H1 (cell line): ENCODE measurements at regions not wholly inside any gene's neighbourhood (a gene's known extent, or its start where the extent isn't known, plus 50 kb on each side); places are given as distances from the start of the nearest gene placed in this dataset.
"Not testable (repeated sequence)": the region's sequence is repeated elsewhere in the genome, so short reads cannot be mapped to it uniquely, and the experiment has no call there.

Experiments
- CTCF ChIA-PET: fragments of 300-600 bp; sonication (Branson Sonifier 250); formaldehyde crosslinking; loops from one replicate; lab custom pipeline; 2021; ENCODE audit not compliant: partially characterized antibody; lab: Charles Lee
- POLR2A ChIA-PET: fragments of 300-600 bp; sonication (Branson Sonifier 250); formaldehyde crosslinking; loops from one replicate; lab custom pipeline; 2021; ENCODE audit warnings: inconsistent platforms; ENCODE audit not compliant: partially characterized antibody; lab: Charles Lee
- DNase-seq, 2 experiments: peaks; one replicate each; pipeline versions ENCODE4 v3.0.0 to v3.0.0-alpha.2; 2010 to 2022; ENCODE audit warnings: low spot score in 2 of 2, low read depth in 1 of 2, mixed read lengths in 1 of 2
- FAIRE-seq: peaks from 2 replicates; lab custom pipeline; 2011; peaks lifted over from hg19 to GRCh38; lab: Jason Lieb, UNC
- H2AFZ ChIP-seq: 2 replicates; pipeline ENCODE4 v1.8.1; 2012; ENCODE audit warnings: low read length, inconsistent platforms
- H2AK5ac ChIP-seq: 2 replicates; pipeline ENCODE4 v1.6.1; 2013; ENCODE audit warnings: low read depth, low read length
- H2BK120ac ChIP-seq: replicated peaks from 2 replicates; pipeline ENCODE3; 2013; ENCODE audit warnings: low read depth, low read length, inconsistent platforms
- H2BK12ac ChIP-seq: 2 replicates; pipeline ENCODE4 v1.6.1; 2013; ENCODE audit warnings: low read depth, low read length
- H2BK15ac ChIP-seq: 2 replicates; pipeline ENCODE4 v1.6.1; 2013; ENCODE audit warnings: low read length
- H2BK20ac ChIP-seq: 2 replicates; pipeline ENCODE4 v1.6.1; 2013; ENCODE audit warnings: low read length
- H2BK5ac ChIP-seq: 2 replicates; pipeline ENCODE4 v1.6.1; 2013; ENCODE audit warnings: low read depth, low read length
- H3K14ac ChIP-seq: 2 replicates; pipeline ENCODE4 v1.6.1; 2013; ENCODE audit warnings: inconsistent platforms; ENCODE audit not compliant: insufficient read length
- H3K18ac ChIP-seq: 2 replicates; pipeline ENCODE4 v1.6.1; 2013; ENCODE audit warnings: low read length; ENCODE audit errors: extremely low read depth
- H3K23ac ChIP-seq: 2 replicates; pipeline ENCODE4 v1.6.1; 2013; ENCODE audit warnings: inconsistent platforms; ENCODE audit not compliant: insufficient read length
- H3K23me2 ChIP-seq: 2 replicates; pipeline ENCODE4 v1.6.1; 2013; ENCODE audit warnings: low read depth, low read length
- H3K27ac ChIP-seq: 2 replicates; pipeline ENCODE4 v1.6.1; 2011; ENCODE audit warnings: low read depth, low read length, inconsistent platforms
- H3K27me3 ChIP-seq, 4 experiments: replicated peaks in 1 of 4; 1 replicate in 1 of 4; 2 replicates in 3 of 4; pipeline versions ENCODE4 v1.6.1 to v1.8.1; 2011 to 2013; ENCODE audit warnings: low read length in 3 of 4, mild to moderate bottlenecking in 3 of 4, inconsistent platforms in 2 of 4, mixed read lengths in 2 of 4, moderate library complexity in 1 of 4; ENCODE audit not compliant: control insufficient read depth in 3 of 4, insufficient read depth in 3 of 4; ENCODE audit errors: extremely low read depth in 1 of 4
- H3K36me3 ChIP-seq, 4 experiments: 2 replicates each; pipeline versions ENCODE4 v1.6.1 to v1.8.1; 2011 to 2013; ENCODE audit warnings: mild to moderate bottlenecking in 4 of 4, low read length in 3 of 4, moderate library complexity in 2 of 4, control low read depth in 1 of 4, inconsistent platforms in 1 of 4; ENCODE audit not compliant: insufficient read depth in 4 of 4, control insufficient read depth in 2 of 4
- H3K4ac ChIP-seq: replicated peaks from 2 replicates; pipeline ENCODE3; 2013; ENCODE audit warnings: low read length, low read depth, mixed read lengths, inconsistent platforms; ENCODE audit not compliant: insufficient read length
- H3K4me1 ChIP-seq, 4 experiments: replicated peaks in 1 of 4; 1 replicate in 1 of 4; 2 replicates in 3 of 4; pipeline versions ENCODE4 v1.6.1 to v1.8.1; 2011 to 2013; ENCODE audit warnings: low read length in 3 of 4, inconsistent platforms in 2 of 4, mixed read lengths in 1 of 4; ENCODE audit not compliant: insufficient read depth in 4 of 4, control insufficient read depth in 3 of 4
- H3K4me2 ChIP-seq, 2 experiments: 2 replicates each; pipeline versions ENCODE4 v1.6.1 to v1.8.1; 2011 to 2013; ENCODE audit warnings: low read depth in 2 of 2, low read length in 2 of 2, control low read depth in 1 of 2, inconsistent platforms in 1 of 2, mild to moderate bottlenecking in 1 of 2; ENCODE audit not compliant: insufficient read depth in 1 of 2
- H3K4me3 ChIP-seq, 4 experiments: fragments of 200-600, 300-600 bp in 1 of 4; sonication (generic), shearing (Covaris generic), sonication (Bioruptor Twin) in 1 of 4; 2 replicates each; pipeline versions ENCODE4 v1.5.1 to v1.8.1; 2011 to 2016; ENCODE audit warnings: low read length in 4 of 4, low read depth in 3 of 4, control low read depth in 2 of 4, inconsistent platforms in 2 of 4, mild to moderate bottlenecking in 2 of 4, mixed read lengths in 1 of 4, moderate library complexity in 1 of 4; ENCODE audit not compliant: insufficient read depth in 2 of 4; ENCODE audit errors: extremely low read depth in 1 of 4
- H3K56ac ChIP-seq: replicated peaks from 2 replicates; pipeline ENCODE3; 2013; ENCODE audit warnings: low read depth, mild to moderate bottlenecking, mixed read lengths, low read length, inconsistent platforms; ENCODE audit not compliant: insufficient read length
- H3K79me1 ChIP-seq: 2 replicates; pipeline ENCODE4 v1.6.1; 2013; ENCODE audit warnings: low read depth, low read length, control low read depth
- H3K79me2 ChIP-seq, 2 experiments: 2 replicates each; pipeline versions ENCODE4 v1.6.1 to v1.8.1; 2012 to 2013; ENCODE audit warnings: low read length in 2 of 2, mild to moderate bottlenecking in 2 of 2, inconsistent platforms in 1 of 2; ENCODE audit not compliant: insufficient read depth in 2 of 2, control insufficient read depth in 1 of 2
- H3K9ac ChIP-seq, 4 experiments: replicated peaks in 1 of 4; 1 replicate in 1 of 4; 2 replicates in 3 of 4; pipeline versions ENCODE4 v1.6.1 to v1.8.1; 2011 to 2013; ENCODE audit warnings: low read depth in 3 of 4, low read length in 3 of 4, control low read depth in 2 of 4, mild to moderate bottlenecking in 2 of 4, moderate library complexity in 2 of 4, inconsistent platforms in 1 of 4; ENCODE audit errors: extremely low read depth in 1 of 4
- H3K9me3 ChIP-seq, 2 experiments: 2 replicates each; pipeline versions ENCODE4 v1.6.1 to v1.8.1; 2012 to 2013; ENCODE audit warnings: mild to moderate bottlenecking in 2 of 2, moderate library complexity in 2 of 2, control low read depth in 1 of 2, inconsistent platforms in 1 of 2, low read depth in 1 of 2, low read length in 1 of 2, mixed read lengths in 1 of 2; ENCODE audit not compliant: insufficient read depth in 2 of 2
- H4K20me1 ChIP-seq, 2 experiments: replicated peaks in 1 of 2; 2 replicates each; pipeline versions ENCODE3 to v1.8.1; 2011 to 2013; ENCODE audit warnings: inconsistent platforms in 2 of 2, low read length in 2 of 2, mild to moderate bottlenecking in 1 of 2; ENCODE audit not compliant: insufficient read depth in 2 of 2, control insufficient read depth in 1 of 2
- H4K5ac ChIP-seq: 2 replicates; pipeline ENCODE4 v1.6.1; 2013; ENCODE audit warnings: low read length, low read depth, mixed read lengths, inconsistent platforms; ENCODE audit not compliant: insufficient read length
- H4K8ac ChIP-seq: 2 replicates; pipeline ENCODE4 v1.8.0; 2013; ENCODE audit warnings: mild to moderate bottlenecking, moderate library complexity, low read length, inconsistent platforms; ENCODE audit not compliant: insufficient read depth; ENCODE audit errors: extremely low read depth
- H4K91ac ChIP-seq: replicated peaks from 2 replicates; pipeline ENCODE3; 2013; ENCODE audit warnings: low read length, mixed read lengths, inconsistent platforms; ENCODE audit not compliant: insufficient read length
- WGBS, 2 experiments: shearing (Covaris generic) in 1 of 2; methylation state at CpG; one replicate each; pipeline versions ENCODE4 v1.1.6 to v1.1.7; 2013 to 2015; ENCODE audit warnings: low lambda C conversion rate in 2 of 2, mixed read lengths in 2 of 2, inconsistent platforms in 1 of 2, low coverage in 1 of 2, missing lambda C conversion rate in 1 of 2; ENCODE audit not compliant: insufficient replicate concordance in 2 of 2, insufficient coverage in 1 of 2, insufficient read length in 1 of 2; ENCODE audit errors: extremely low coverage in 1 of 2, missing lambda C conversion rate in 1 of 2; 5-methylcytosine and 5-hydroxymethylcytosine counted together

DNA sequence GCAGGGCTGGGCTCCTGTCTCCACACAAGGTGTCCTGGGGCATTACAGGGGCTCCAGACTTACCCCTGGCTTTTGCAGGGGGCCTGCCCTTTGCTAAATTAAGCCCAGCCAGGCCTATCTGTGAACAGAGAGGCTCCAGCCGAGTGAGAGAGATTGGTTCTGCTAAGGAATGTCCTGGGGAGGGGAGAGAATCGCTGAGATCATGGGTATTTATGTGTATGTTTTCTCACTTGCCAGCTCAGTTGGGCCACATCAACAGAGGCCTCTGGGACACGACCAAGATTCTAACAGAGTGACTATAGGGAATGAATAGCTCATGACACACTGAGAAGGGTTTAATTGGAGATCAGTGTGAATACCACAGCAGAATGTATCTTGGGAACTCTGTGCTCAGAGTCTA is 109.8 kb upstream of the NBPF8 start:
- H3K4ac ChIP-seq, H3K27ac ChIP-seq, H2BK12ac ChIP-seq, H3K36me3 ChIP-seq, H2AFZ ChIP-seq, DNase-seq, CTCF ChIA-PET, H4K91ac ChIP-seq, H2BK120ac ChIP-seq, H3K79me1 ChIP-seq, H3K27me3 ChIP-seq, H3K18ac ChIP-seq, H3K23ac ChIP-seq, FAIRE-seq, H3K9me3 ChIP-seq, H3K14ac ChIP-seq, H4K20me1 ChIP-seq, H3K4me3 ChIP-seq, H4K5ac ChIP-seq, H3K4me2 ChIP-seq, H2BK5ac ChIP-seq, H3K4me1 ChIP-seq, H3K9ac ChIP-seq, H3K79me2 ChIP-seq, H2BK20ac ChIP-seq, H3K56ac ChIP-seq, H2AK5ac ChIP-seq, H4K8ac ChIP-seq, POLR2A ChIA-PET, H2BK15ac ChIP-seq, H3K23me2 ChIP-seq: not testable (repeated sequence)
- WGBS, 2 experiments = no CpG with 5 or more reads among the region's 3 CpGs

DNA sequence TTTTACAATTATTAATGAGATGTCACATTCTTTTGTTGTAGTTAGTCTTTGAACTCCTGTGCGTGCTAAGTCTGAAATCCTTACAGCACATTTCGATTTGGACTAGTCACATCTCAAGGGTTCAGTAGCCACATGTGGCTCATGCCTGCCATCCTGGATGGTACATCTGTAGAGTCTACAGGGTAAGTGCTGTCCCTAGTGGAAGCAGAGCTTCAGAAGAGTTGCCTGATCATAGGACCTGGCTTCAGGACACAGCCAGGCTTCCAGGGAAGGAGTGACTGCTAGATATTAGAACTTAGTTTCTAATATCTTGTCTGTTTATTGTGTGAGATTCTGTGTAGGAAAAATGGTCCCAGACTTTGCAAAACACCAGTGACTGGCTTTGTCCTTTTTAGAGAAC is 110.5 kb upstream of the NBPF8 start:
- H2BK15ac ChIP-seq, H3K79me2 ChIP-seq, H4K8ac ChIP-seq, DNase-seq, H3K9ac ChIP-seq, H3K79me1 ChIP-seq, H3K9me3 ChIP-seq, POLR2A ChIA-PET, H3K36me3 ChIP-seq, H3K14ac ChIP-seq, H3K4ac ChIP-seq, CTCF ChIA-PET, H2BK20ac ChIP-seq, H3K18ac ChIP-seq, H4K5ac ChIP-seq, H3K4me1 ChIP-seq, H3K4me2 ChIP-seq, H3K27ac ChIP-seq, H2AK5ac ChIP-seq, H4K91ac ChIP-seq, H2AFZ ChIP-seq, H4K20me1 ChIP-seq, H3K56ac ChIP-seq, FAIRE-seq, H2BK12ac ChIP-seq, H3K23me2 ChIP-seq, H3K23ac ChIP-seq, H3K27me3 ChIP-seq, H2BK120ac ChIP-seq, H3K4me3 ChIP-seq, H2BK5ac ChIP-seq: not testable (repeated sequence)
- no CpG with 5 or more reads among the region's 2 CpGs for WGBS, 2 experiments
